ENCODE measurements at regions not wholly inside any gene's neighbourhood (a gene's known extent, or its start where the extent isn't known, plus 50 kb on each side); places are given as distances from the start of the nearest gene placed in this dataset.

- TF ChIP-seq, protein P1, sequence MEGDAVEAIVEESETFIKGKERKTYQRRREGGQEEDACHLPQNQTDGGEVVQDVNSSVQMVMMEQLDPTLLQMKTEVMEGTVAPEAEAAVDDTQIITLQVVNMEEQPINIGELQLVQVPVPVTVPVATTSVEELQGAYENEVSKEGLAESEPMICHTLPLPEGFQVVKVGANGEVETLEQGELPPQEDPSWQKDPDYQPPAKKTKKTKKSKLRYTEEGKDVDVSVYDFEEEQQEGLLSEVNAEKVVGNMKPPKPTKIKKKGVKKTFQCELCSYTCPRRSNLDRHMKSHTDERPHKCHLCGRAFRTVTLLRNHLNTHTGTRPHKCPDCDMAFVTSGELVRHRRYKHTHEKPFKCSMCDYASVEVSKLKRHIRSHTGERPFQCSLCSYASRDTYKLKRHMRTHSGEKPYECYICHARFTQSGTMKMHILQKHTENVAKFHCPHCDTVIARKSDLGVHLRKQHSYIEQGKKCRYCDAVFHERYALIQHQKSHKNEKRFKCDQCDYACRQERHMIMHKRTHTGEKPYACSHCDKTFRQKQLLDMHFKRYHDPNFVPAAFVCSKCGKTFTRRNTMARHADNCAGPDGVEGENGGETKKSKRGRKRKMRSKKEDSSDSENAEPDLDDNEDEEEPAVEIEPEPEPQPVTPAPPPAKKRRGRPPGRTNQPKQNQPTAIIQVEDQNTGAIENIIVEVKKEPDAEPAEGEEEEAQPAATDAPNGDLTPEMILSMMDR (IDR thresholded peaks at IDR 0.05 in 8 of 11, conservative IDR thresholded peaks at IDR 0.05 in 3 of 11), result no peak
- TF ChIP-seq POLR2A (IDR thresholded peaks at IDR 0.05), result no peak
These were observed 131.0 kb downstream of the RRAGC start for GRCh38 chr1:38728585-38728908.

All from spleen (tissue), 7 donors.